ENCODE measurements at regions not wholly inside any gene's neighbourhood (a gene's known extent, or its start where the extent isn't known, plus 50 kb on each side); places are given as distances from the start of the nearest gene placed in this dataset.

DNA sequence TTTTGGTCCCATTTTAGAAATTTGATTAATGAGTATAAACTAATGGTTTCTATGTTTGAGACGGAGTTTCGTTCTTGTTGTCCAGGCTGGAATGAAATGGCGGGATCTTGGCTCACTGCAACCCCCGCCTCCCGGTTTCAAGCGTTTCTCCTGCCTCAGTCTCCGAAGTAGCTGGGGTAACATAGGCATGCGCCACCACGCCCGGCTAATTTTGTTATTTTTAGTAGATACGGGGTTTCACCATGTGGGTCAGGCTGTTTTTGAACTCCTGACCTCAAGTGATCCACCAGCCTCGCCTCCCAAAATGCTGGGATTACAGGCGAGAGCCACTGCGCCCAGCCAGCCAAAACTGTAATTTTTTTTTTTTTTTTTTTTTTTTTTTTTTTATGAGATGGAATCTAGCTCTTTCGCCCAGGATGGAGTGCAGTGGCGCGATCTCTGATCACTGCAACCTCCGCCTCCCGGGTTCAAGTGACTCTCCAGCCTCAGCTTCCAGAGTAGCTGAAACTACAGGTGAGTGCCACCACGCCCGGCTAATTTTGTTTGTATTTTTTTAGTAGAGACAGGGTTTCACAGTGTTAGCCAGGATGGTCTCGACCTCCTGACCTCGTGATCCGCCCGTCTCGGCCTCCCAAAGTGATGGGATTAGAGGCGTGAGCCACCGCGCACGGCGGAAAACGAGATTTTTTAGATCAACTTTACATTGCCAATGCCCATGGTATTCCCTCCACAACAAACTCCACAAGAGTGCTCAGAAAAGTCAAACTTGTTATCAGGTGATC is 127.8 kb downstream of the HFE start:
- H3K4me3 ChIP-seq (ENCODE audit: low read depth, low read length) = peak overlapping the region; percentile 65
- DNase-seq (ENCODE audit: low read depth) = no peak
- TF ChIP-seq, protein P1, sequence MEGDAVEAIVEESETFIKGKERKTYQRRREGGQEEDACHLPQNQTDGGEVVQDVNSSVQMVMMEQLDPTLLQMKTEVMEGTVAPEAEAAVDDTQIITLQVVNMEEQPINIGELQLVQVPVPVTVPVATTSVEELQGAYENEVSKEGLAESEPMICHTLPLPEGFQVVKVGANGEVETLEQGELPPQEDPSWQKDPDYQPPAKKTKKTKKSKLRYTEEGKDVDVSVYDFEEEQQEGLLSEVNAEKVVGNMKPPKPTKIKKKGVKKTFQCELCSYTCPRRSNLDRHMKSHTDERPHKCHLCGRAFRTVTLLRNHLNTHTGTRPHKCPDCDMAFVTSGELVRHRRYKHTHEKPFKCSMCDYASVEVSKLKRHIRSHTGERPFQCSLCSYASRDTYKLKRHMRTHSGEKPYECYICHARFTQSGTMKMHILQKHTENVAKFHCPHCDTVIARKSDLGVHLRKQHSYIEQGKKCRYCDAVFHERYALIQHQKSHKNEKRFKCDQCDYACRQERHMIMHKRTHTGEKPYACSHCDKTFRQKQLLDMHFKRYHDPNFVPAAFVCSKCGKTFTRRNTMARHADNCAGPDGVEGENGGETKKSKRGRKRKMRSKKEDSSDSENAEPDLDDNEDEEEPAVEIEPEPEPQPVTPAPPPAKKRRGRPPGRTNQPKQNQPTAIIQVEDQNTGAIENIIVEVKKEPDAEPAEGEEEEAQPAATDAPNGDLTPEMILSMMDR (IDR thresholded peaks at IDR 0.05; ENCODE audit: insufficient read depth, low read length) = no peak

DNA sequence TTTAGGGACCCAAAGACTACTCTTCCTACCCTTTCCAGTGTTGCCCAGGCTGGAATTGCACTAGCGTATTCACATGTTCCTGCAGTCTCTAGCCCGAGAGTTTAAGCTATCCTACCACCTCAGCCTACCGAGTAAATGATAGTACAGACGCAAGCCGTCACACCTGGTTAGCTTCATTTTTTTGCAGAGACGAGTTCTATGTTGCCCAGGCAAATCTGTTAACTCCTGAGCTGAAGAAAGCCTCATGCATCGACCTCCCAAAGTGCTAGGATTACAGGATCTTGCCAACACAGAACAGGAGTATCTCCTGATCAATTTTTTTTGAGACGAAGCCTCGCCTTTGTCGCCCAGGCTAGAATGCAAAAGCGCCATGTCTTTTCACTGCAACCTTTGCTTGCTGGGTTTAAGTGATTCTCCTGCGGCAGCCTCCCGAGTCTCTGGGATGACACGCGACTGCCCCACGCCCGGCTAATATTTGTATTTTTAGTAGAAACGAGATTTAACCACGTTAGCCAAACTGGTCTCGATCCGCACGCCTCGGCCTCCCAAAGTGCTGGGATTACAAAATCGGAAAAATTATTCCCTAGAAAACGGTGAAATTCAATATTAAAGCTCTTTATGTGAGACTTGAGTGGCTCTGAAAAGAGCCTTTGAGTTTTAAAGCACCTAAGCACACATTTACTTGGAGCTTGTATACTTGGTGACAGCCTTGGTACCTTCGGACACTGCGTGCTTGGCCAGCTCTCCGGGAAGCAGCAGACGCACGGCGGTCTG is 128.5 kb downstream of the HFE start:
- TF ChIP-seq, protein P1 (IDR thresholded peaks at IDR 0.05; ENCODE audit: insufficient read depth, low read length) = no peak
- H3K4me3 ChIP-seq (ENCODE audit: low read depth, low read length) = peak overlapping the region; percentile 65
- peak; percentile 20 for DNase-seq (ENCODE audit: low read depth)

DNA sequence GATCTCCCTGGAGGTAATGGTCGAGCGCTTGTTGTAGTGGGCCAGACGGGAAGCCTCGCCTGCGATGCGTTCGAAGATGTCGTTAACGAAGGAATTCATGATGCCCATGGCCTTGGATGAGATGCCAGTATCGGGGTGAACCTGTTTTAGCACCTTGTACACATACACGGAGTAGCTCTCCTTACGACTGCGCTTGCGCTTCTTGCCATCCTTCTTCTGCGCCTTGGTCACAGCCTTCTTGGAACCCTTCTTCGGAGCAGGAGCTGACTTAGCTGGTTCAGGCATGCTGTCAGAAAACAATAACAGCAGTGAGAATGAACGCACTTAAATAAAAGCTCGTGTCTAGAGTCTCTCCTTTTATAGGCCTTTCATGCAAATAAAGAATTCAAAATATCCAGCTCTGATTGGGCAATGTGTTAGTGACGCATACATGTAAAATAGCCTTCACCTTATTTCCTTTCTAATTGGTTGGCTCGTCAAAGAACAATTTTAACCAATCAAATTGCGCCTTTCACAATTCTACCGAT is 129.2 kb downstream of the HFE start:
- H3K4me3 ChIP-seq (ENCODE audit: low read depth, low read length) = peak overlapping the region; percentile 74
- TF ChIP-seq, protein P1 (IDR thresholded peaks at IDR 0.05; ENCODE audit: insufficient read depth, low read length) = no peak
- DNase-seq (ENCODE audit: low read depth) = peak; percentile 100

DNA sequence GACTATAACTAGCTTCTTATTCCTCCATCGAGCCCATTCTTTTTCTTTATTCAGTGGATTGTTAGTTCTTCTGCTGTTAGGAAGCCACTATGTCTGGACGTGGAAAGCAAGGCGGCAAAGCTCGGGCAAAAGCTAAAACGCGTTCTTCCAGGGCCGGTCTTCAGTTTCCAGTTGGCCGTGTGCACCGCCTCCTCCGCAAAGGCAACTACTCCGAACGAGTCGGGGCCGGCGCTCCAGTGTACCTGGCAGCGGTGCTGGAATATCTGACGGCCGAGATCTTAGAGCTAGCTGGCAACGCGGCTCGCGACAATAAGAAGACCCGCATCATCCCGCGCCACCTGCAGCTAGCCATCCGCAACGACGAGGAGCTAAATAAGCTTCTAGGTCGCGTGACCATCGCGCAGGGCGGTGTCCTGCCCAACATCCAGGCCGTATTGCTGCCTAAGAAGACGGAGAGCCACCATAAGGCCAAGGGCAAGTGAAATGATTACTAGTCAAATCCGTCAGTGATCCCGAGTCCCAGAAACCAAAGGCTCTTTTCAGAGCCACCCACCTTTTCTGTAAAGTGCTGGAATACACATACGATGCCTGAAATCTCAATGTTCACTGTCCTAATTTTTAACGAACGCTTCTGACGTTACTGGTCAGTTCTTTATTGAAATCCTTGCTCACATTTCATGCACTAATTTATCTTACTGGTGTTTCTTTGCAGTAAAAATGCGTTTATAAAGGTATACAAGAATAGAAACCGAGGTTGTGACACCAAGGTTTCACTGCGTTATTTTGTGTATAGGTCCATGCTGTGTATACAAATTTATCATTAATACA is 129.9 kb downstream of the HFE start:
- peak; percentile 88 for DNase-seq (ENCODE audit: low read depth)
- H3K4me3 ChIP-seq (ENCODE audit: low read depth, low read length) = peak overlapping the region; percentile 74
- TF ChIP-seq, protein P1 (IDR thresholded peaks at IDR 0.05; ENCODE audit: insufficient read depth, low read length) = peak; percentile 58

DNA sequence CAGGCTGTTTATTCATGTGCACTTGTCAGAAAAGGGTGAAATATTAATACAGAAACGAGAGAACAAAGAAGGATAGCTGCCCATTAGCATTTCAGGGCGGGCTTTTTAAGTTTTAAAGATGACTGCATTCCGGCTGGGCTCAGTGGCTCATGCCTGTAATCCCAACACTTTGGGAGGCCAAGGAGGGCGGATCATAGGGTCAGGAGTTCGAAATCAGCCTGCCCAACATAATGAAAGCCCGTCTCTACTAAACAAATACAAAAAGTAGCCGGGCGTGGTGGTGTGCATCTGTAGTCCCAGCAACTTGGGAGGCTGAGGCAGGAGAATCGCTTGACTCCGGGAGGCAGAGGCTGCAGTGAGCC is 130.5 kb downstream of the HFE start:
- H3K4me3 ChIP-seq (ENCODE audit: low read depth, low read length) = peak overlapping the region; percentile 74
- DNase-seq (ENCODE audit: low read depth) = peak; percentile 23
- TF ChIP-seq, protein P1 (IDR thresholded peaks at IDR 0.05; ENCODE audit: insufficient read depth, low read length) = no peak

DNA sequence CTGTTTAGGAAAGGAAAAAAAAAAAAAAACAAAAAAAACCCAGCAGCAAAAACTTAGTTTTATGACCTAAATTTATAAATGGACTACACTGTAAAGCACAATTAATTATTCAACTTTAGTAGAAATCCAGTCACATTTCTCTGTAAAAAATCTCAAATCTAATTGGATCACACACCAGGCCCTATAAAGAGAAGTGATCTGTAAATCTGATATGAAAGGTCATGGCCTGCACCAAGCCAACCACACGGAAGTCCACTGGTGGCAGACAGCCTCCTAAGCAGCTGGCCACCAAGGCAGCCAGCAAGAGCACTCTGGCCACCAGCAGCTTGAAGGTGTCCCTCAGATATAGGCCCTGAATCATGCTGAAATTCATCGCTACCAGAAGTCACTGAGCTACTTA is 131.6 kb downstream of the HFE start:
- no peak for DNase-seq (ENCODE audit: low read depth)
- TF ChIP-seq, protein P1 (IDR thresholded peaks at IDR 0.05; ENCODE audit: insufficient read depth, low read length) = no peak
- H3K4me3 ChIP-seq (ENCODE audit: low read depth, low read length) = no peak overlapping the region
